HG03575 (cell line): ENCODE measurements at regions not wholly inside any gene's neighbourhood (a gene's known extent, or its start where the extent isn't known, plus 50 kb on each side); places are given as distances from the start of the nearest gene placed in this dataset.

Experiments
- ATAC-seq: cut with Tn5 transposase; IDR thresholded peaks from one replicate; pipeline ENCODE4 v1.9.1; 2021; ENCODE audit not compliant: unreplicated experiment, insufficient number of reproducible peaks, low FRiP score; ENCODE audit errors: extremely low read depth

GRCh38 chr13:69468624-69469023 is 639.0 kb upstream of the ATXN8OS start:
- ATAC-seq, result no peak

- ATAC-seq, result no peak
These were observed 646.2 kb upstream of the ATXN8OS start for GRCh38 chr13:69461397-69461796.

- no peak for ATAC-seq
These were observed 648.3 kb upstream of the ATXN8OS start for GRCh38 chr13:69459346-69459745.

- ATAC-seq, result no peak
These were observed 649.6 kb upstream of the ATXN8OS start for GRCh38 chr13:69458013-69458412.

- no peak for ATAC-seq
These were observed 657.4 kb upstream of the ATXN8OS start for GRCh38 chr13:69450245-69450644.

GRCh38 chr13:69425235-69425634 is 682.4 kb upstream of the ATXN8OS start:
- no peak for ATAC-seq

GRCh38 chr13:69423844-69424243 is 683.8 kb upstream of the ATXN8OS start:
- no peak for ATAC-seq

- no peak for ATAC-seq
These were observed 689.3 kb upstream of the ATXN8OS start for GRCh38 chr13:69418319-69418718.

GRCh38 chr13:69410761-69411160 is 696.9 kb upstream of the ATXN8OS start:
- ATAC-seq, result no peak

- no peak for ATAC-seq
These were observed 715.9 kb upstream of the ATXN8OS start for GRCh38 chr13:69391756-69392155.

GRCh38 chr13:69389899-69390298 is 717.7 kb upstream of the ATXN8OS start:
- ATAC-seq, result no peak

GRCh38 chr13:69373747-69374425 is 733.7 kb upstream of the ATXN8OS start:
- ATAC-seq, result no peak

- no peak for ATAC-seq
These were observed 744.3 kb upstream of the ATXN8OS start for GRCh38 chr13:69363360-69363759.

- no peak for ATAC-seq
These were observed 776.4 kb upstream of the ATXN8OS start for GRCh38 chr13:69331245-69331644.

- ATAC-seq, result no peak
These were observed 783.3 kb upstream of the ATXN8OS start for GRCh38 chr13:69324090-69324886.

GRCh38 chr13:69319656-69320055 is 788.0 kb upstream of the ATXN8OS start:
- no peak for ATAC-seq

GRCh38 chr13:69315039-69315438 is 792.6 kb upstream of the ATXN8OS start:
- no peak for ATAC-seq

- ATAC-seq, result no peak
These were observed 800.9 kb upstream of the ATXN8OS start for GRCh38 chr13:69306766-69307165.

GRCh38 chr13:69300131-69300530 is 807.5 kb upstream of the ATXN8OS start:
- no peak for ATAC-seq

GRCh38 chr13:69296130-69296529 is 811.5 kb upstream of the ATXN8OS start:
- ATAC-seq, result no peak
